Liver (tissue), 8 donors: ENCODE measurements at regions not wholly inside any gene's neighbourhood (a gene's known extent, or its start where the extent isn't known, plus 50 kb on each side); places are given as distances from the start of the nearest gene placed in this dataset.

ENCODE experiments used
- DNase-seq: peaks from one replicate; pipeline ENCODE4 v3.0.0-alpha.2; 2017; ENCODE audit warnings: low spot score
- H3K27ac ChIP-seq, 2 donors: one replicate each; pipeline ENCODE4 v1.7.0; 2013; ENCODE audit warnings: inconsistent platforms in 2 of 2, low read length in 2 of 2, control low read depth in 1 of 2, low read depth in 1 of 2, mild to moderate bottlenecking in 1 of 2
- H3K27me3 ChIP-seq, 4 donors: one replicate each; pipeline versions ENCODE4 v1.6.1 to v1.7.0; 2013; ENCODE audit warnings: low read length in 3 of 4, inconsistent platforms in 1 of 4, mild to moderate bottlenecking in 1 of 4, moderate library complexity in 1 of 4; ENCODE audit not compliant: control insufficient read depth in 4 of 4, insufficient read depth in 4 of 4
- H3K36me3 ChIP-seq, 4 donors: one replicate each; pipeline versions ENCODE4 v1.6.1 to v1.7.0; 2013; ENCODE audit warnings: low read length in 3 of 4, mild to moderate bottlenecking in 3 of 4, low read depth in 1 of 4, moderate library complexity in 1 of 4; ENCODE audit not compliant: control insufficient read depth in 4 of 4, insufficient read depth in 3 of 4
- H3K4me1 ChIP-seq, 4 donors: one replicate each; pipeline versions ENCODE4 v1.6.1 to v1.7.0; 2013; ENCODE audit warnings: low read length in 3 of 4, mild to moderate bottlenecking in 3 of 4, moderate library complexity in 1 of 4; ENCODE audit not compliant: control insufficient read depth in 4 of 4, insufficient read depth in 4 of 4
- H3K4me3 ChIP-seq, 3 donors: one replicate each; pipeline versions ENCODE4 v1.6.1 to v1.7.0; 2013; ENCODE audit warnings: low read length in 3 of 3, control low read depth in 1 of 3, low read depth in 1 of 3, mild to moderate bottlenecking in 1 of 3
- H3K9ac ChIP-seq, 2 donors: one replicate each; pipeline ENCODE4 v1.7.0; 2013; ENCODE audit warnings: low read length in 2 of 2, mild to moderate bottlenecking in 2 of 2, moderate library complexity in 2 of 2, control low read depth in 1 of 2, low read depth in 1 of 2
- H3K9me3 ChIP-seq, 4 donors: one replicate each; pipeline versions ENCODE4 v1.6.1 to v1.7.0; 2013; ENCODE audit warnings: low read length in 3 of 4; ENCODE audit not compliant: control insufficient read depth in 4 of 4
- ATF3 ChIP-seq: IDR thresholded peaks from 2 replicates; pipeline ENCODE4 v1.6.1; 2016; ENCODE audit warnings: antibody characterized with exemption
- CTCF ChIP-seq: fragments of 150-350 bp; IDR thresholded peaks from 2 replicates; pipeline ENCODE4 v1.5.1; 2017; ENCODE audit warnings: improper control_type of control experiment, low read depth, low read length; ENCODE audit not compliant: missing input control
- EGR1 ChIP-seq, 2 donors: IDR thresholded peaks; 2 replicates each; pipeline ENCODE4 v1.6.1; 2016 to 2018; ENCODE audit warnings: antibody characterized with exemption in 2 of 2, low read depth in 2 of 2
- FOXA1 ChIP-seq: IDR thresholded peaks from 2 replicates; pipeline ENCODE4 v1.6.1; 2016; ENCODE audit warnings: antibody characterized with exemption
- FOXA2 ChIP-seq: IDR thresholded peaks from 2 replicates; pipeline ENCODE4 v1.6.1; 2016; ENCODE audit warnings: antibody characterized with exemption
- GABPA ChIP-seq, 2 donors: IDR thresholded peaks in 1 of 2; conservative IDR thresholded peaks in 1 of 2; 2 replicates each; pipeline ENCODE4 v1.6.1; 2016; ENCODE audit warnings: antibody characterized with exemption in 2 of 2, mild to moderate bottlenecking in 1 of 2, moderate library complexity in 1 of 2
- HNF4A ChIP-seq, 2 donors: conservative IDR thresholded peaks; 2 replicates each; pipeline ENCODE4 v1.6.1; 2016; ENCODE audit warnings: antibody characterized with exemption in 2 of 2, mild to moderate bottlenecking in 2 of 2
- HNF4G ChIP-seq: IDR thresholded peaks from 2 replicates; pipeline ENCODE4 v1.6.1; 2016; ENCODE audit warnings: antibody characterized with exemption
- JUND ChIP-seq, 2 donors: IDR thresholded peaks; 2 replicates each; pipeline ENCODE4 v1.6.1; 2016; ENCODE audit warnings: antibody characterized with exemption in 2 of 2
- MAX ChIP-seq: IDR thresholded peaks from 2 replicates; pipeline ENCODE4 v1.6.1; 2016; ENCODE audit warnings: antibody characterized with exemption
- NR2F2 ChIP-seq: IDR thresholded peaks from 2 replicates; pipeline ENCODE4 v1.6.1; 2016; ENCODE audit warnings: antibody characterized with exemption
- RAD21 ChIP-seq, 2 donors: IDR thresholded peaks; 2 replicates each; pipeline ENCODE4 v1.6.1; 2016; ENCODE audit warnings: antibody characterized with exemption in 2 of 2, mild to moderate bottlenecking in 2 of 2
- RXRA ChIP-seq, 2 donors: IDR thresholded peaks; 2 replicates each; pipeline ENCODE4 v1.6.1; 2017 to 2018; ENCODE audit warnings: antibody characterized with exemption in 2 of 2, mild to moderate bottlenecking in 1 of 2
- SP1 ChIP-seq: IDR thresholded peaks from 2 replicates; pipeline ENCODE4 v1.6.1; 2018; ENCODE audit warnings: antibody characterized with exemption, mild to moderate bottlenecking
- TAF1 ChIP-seq: conservative IDR thresholded peaks from 2 replicates; pipeline ENCODE4 v1.6.1; 2016; ENCODE audit warnings: antibody characterized with exemption, mild to moderate bottlenecking
- YY1 ChIP-seq: IDR thresholded peaks from 2 replicates; pipeline ENCODE4 v1.6.1; 2016; ENCODE audit warnings: antibody characterized with exemption, mild to moderate bottlenecking
- ZBTB33 ChIP-seq: IDR thresholded peaks from 2 replicates; pipeline ENCODE4 v1.6.1; 2016; ENCODE audit warnings: antibody characterized with exemption
- WGBS: extraction: QIAGEN DNeasy Blood & Tissue Kit; methylation state at CpG from one replicate; pipeline ENCODE4 v1.1.7; 2013; 5-methylcytosine and 5-hydroxymethylcytosine counted together
- TF ChIP-seq, protein P1 (sequence below): IDR thresholded peaks from 2 replicates; pipeline ENCODE4 v1.6.1; 2016; ENCODE audit warnings: antibody characterized with exemption, mild to moderate bottlenecking
- donor health status: healthy.
- donor health status: healthy.
- donor health status: healthy.
- donor health status: healthy.
- donor health status: healthy.

- no peak for TF ChIP-seq ATF3
- TF ChIP-seq HNF4G: no peak
- TF ChIP-seq RAD21 (IDR thresholded peaks at IDR 0.05): no peak
Observed at GRCh38 chr4:107156443-107156842, 120.3 kb upstream of the DKK2 start (continued).

DNA sequence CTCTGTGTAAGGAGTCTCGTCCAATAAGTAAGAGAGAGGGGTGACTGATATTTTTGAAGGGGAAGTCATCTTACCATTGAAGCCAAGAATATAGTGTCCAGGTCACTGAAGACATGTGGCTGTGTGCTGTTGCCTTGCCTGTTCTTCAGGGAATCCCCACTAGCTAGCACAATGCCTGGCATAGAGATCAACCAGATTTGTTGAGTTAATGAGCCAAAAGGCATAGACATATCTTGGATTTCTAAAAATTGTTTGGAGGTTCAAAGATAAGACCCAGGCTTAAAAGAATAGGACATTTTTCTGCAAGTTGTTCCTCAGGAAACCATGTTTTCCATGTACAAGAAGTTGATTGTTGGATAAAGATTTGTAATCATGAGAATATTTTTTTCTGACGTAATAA, 119.3 kb upstream of the DKK2 start:
- no peak for TF ChIP-seq FOXA2
- TF ChIP-seq RXRA (IDR thresholded peaks at IDR 0.05): no peak
- no peak for TF ChIP-seq FOXA1
- TF ChIP-seq ATF3: no peak
- TF ChIP-seq TAF1: no peak
- TF ChIP-seq GABPA (IDR thresholded peaks at IDR 0.05 in 1 of 2, conservative IDR thresholded peaks at IDR 0.05 in 1 of 2): no peak
- TF ChIP-seq YY1: no peak
- no peak for TF ChIP-seq NR2F2
- TF ChIP-seq, protein P1, sequence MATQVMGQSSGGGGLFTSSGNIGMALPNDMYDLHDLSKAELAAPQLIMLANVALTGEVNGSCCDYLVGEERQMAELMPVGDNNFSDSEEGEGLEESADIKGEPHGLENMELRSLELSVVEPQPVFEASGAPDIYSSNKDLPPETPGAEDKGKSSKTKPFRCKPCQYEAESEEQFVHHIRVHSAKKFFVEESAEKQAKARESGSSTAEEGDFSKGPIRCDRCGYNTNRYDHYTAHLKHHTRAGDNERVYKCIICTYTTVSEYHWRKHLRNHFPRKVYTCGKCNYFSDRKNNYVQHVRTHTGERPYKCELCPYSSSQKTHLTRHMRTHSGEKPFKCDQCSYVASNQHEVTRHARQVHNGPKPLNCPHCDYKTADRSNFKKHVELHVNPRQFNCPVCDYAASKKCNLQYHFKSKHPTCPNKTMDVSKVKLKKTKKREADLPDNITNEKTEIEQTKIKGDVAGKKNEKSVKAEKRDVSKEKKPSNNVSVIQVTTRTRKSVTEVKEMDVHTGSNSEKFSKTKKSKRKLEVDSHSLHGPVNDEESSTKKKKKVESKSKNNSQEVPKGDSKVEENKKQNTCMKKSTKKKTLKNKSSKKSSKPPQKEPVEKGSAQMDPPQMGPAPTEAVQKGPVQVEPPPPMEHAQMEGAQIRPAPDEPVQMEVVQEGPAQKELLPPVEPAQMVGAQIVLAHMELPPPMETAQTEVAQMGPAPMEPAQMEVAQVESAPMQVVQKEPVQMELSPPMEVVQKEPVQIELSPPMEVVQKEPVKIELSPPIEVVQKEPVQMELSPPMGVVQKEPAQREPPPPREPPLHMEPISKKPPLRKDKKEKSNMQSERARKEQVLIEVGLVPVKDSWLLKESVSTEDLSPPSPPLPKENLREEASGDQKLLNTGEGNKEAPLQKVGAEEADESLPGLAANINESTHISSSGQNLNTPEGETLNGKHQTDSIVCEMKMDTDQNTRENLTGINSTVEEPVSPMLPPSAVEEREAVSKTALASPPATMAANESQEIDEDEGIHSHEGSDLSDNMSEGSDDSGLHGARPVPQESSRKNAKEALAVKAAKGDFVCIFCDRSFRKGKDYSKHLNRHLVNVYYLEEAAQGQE: no peak
- no peak for TF ChIP-seq MAX
- TF ChIP-seq ZBTB33: no peak
- no peak for TF ChIP-seq EGR1 (IDR thresholded peaks at IDR 0.05; ENCODE audit: low read depth in 2 of 2)
- TF ChIP-seq CTCF: no peak
- no peak for TF ChIP-seq JUND (IDR thresholded peaks at IDR 0.05)
- TF ChIP-seq HNF4A (conservative IDR thresholded peaks at IDR 0.05): no peak
- no peak for TF ChIP-seq HNF4G
- TF ChIP-seq SP1: no peak
- TF ChIP-seq RAD21 (IDR thresholded peaks at IDR 0.05): no peak
- Histone ChIP-seq H3K4me3 (no peak overlapping the region), H3K36me3 (no peaks in the 10 kb centered on the region), H3K9me3 (no peaks in the 10 kb centered on the region), H3K4me1 (no peaks in the 10 kb centered on the region), H3K27ac (no peak overlapping the region), H3K27me3 (peaks cover 0 to 2% (median 0%) of the 10 kb centered on the region in 4 donors), H3K9ac (no peak overlapping the region)
- no peak for DNase-seq
- 69% methylated on average over 2 of the region's 2 CpGs for WGBS
